ENCODE measurements at regions not wholly inside any gene's neighbourhood (a gene's known extent, or its start where the extent isn't known, plus 50 kb on each side); places are given as distances from the start of the nearest gene placed in this dataset.

DNA sequence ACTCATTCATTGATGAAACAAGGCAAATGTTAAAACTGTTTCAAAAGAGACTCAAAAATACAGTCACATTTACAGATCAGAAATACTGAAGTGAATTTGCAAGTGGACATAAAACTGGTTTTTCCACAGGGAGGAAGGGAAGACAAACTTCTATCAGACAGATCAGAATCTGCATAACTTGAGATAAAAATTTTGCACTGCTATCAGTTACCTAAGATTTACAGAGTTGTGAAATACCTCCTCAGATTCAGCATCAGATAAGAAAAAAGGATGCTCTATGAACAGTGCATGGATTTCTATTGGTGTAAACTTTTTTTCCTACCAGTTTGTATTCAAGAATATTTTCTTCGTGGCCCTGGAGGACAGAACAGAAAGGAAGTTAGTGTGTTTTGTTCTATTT, 575.4 kb downstream of the RWDD3 start:
- Histone ChIP-seq H3K27ac (ENCODE audit: poor library complexity, severe bottlenecking) (no peak overlapping the region), H3K4me1 (ENCODE audit: insufficient read depth, poor library complexity, severe bottlenecking) (no peaks in the 10 kb centered on the region), H3K4me3 (ENCODE audit: severe bottlenecking) (no peak overlapping the region), H3K9me3 (ENCODE audit: severe bottlenecking) (no peaks in the 10 kb centered on the region), H3K27me3 (ENCODE audit: insufficient read depth, poor library complexity, severe bottlenecking) (no peaks in the 10 kb centered on the region), H3K36me3 (ENCODE audit: low read depth) (no peaks in the 10 kb centered on the region)
- ATAC-seq (ENCODE audit: low read depth) (no peak), DNase-seq (ENCODE audit: low spot score) (no peak)
- TF ChIP-seq, protein P1, sequence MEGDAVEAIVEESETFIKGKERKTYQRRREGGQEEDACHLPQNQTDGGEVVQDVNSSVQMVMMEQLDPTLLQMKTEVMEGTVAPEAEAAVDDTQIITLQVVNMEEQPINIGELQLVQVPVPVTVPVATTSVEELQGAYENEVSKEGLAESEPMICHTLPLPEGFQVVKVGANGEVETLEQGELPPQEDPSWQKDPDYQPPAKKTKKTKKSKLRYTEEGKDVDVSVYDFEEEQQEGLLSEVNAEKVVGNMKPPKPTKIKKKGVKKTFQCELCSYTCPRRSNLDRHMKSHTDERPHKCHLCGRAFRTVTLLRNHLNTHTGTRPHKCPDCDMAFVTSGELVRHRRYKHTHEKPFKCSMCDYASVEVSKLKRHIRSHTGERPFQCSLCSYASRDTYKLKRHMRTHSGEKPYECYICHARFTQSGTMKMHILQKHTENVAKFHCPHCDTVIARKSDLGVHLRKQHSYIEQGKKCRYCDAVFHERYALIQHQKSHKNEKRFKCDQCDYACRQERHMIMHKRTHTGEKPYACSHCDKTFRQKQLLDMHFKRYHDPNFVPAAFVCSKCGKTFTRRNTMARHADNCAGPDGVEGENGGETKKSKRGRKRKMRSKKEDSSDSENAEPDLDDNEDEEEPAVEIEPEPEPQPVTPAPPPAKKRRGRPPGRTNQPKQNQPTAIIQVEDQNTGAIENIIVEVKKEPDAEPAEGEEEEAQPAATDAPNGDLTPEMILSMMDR (IDR thresholded peaks at IDR 0.05; ENCODE audit: poor library complexity, severe bottlenecking), result no peak

GRCh38 chr1:95815511-95815910, 581.5 kb downstream of the RWDD3 start:
- DNase-seq (ENCODE audit: low spot score), result no peak
- TF ChIP-seq, protein P1 (IDR thresholded peaks at IDR 0.05; ENCODE audit: poor library complexity, severe bottlenecking), result no peak

GRCh38 chr1:95829556-95829955, 595.5 kb downstream of the RWDD3 start:
- ATAC-seq (ENCODE audit: low read depth) (no peak), DNase-seq (ENCODE audit: low spot score) (no peak)
- Histone ChIP-seq H3K4me3 (ENCODE audit: severe bottlenecking) (no peak overlapping the region), H3K27me3 (ENCODE audit: insufficient read depth, poor library complexity, severe bottlenecking) (no peaks in the 10 kb centered on the region), H3K4me1 (ENCODE audit: insufficient read depth, poor library complexity, severe bottlenecking) (no peaks in the 10 kb centered on the region), H3K27ac (ENCODE audit: poor library complexity, severe bottlenecking) (no peak overlapping the region), H3K9me3 (ENCODE audit: severe bottlenecking) (no peaks in the 10 kb centered on the region), H3K36me3 (ENCODE audit: low read depth) (no peaks in the 10 kb centered on the region)
- TF ChIP-seq, protein P1 (IDR thresholded peaks at IDR 0.05; ENCODE audit: poor library complexity, severe bottlenecking), result no peak

More at GRCh38 chr1:95815511-95815910, 581.5 kb downstream of the RWDD3 start:
- Histone ChIP-seq H3K27ac (ENCODE audit: poor library complexity, severe bottlenecking) (no peak overlapping the region), H3K9me3 (ENCODE audit: severe bottlenecking) (no peaks in the 10 kb centered on the region), H3K27me3 (ENCODE audit: insufficient read depth, poor library complexity, severe bottlenecking) (no peaks in the 10 kb centered on the region), H3K4me3 (ENCODE audit: severe bottlenecking) (no peak overlapping the region), H3K4me1 (ENCODE audit: insufficient read depth, poor library complexity, severe bottlenecking) (no peaks in the 10 kb centered on the region), H3K36me3 (ENCODE audit: low read depth) (no peaks in the 10 kb centered on the region)
- ATAC-seq (ENCODE audit: low read depth), result no peak

- ATAC-seq (ENCODE audit: low read depth), result no peak
- H3K36me3 ChIP-seq (ENCODE audit: low read depth), result no peaks in the 10 kb centered on the region
- TF ChIP-seq, protein P1 (IDR thresholded peaks at IDR 0.05; ENCODE audit: poor library complexity, severe bottlenecking), result no peak
- H3K4me1 ChIP-seq (ENCODE audit: insufficient read depth, poor library complexity, severe bottlenecking), result no peaks in the 10 kb centered on the region
- H3K4me3 ChIP-seq (ENCODE audit: severe bottlenecking), result no peak overlapping the region
- DNase-seq (ENCODE audit: low spot score), result no peak
- H3K27ac ChIP-seq (ENCODE audit: poor library complexity, severe bottlenecking), result no peak overlapping the region
- H3K9me3 ChIP-seq (ENCODE audit: severe bottlenecking), result peaks cover 7% of the 10 kb centered on the region
- no peaks in the 10 kb centered on the region for H3K27me3 ChIP-seq (ENCODE audit: insufficient read depth, poor library complexity, severe bottlenecking)
Observed at GRCh38 chr1:95832370-95832769, 598.4 kb downstream of the RWDD3 start.

DNA sequence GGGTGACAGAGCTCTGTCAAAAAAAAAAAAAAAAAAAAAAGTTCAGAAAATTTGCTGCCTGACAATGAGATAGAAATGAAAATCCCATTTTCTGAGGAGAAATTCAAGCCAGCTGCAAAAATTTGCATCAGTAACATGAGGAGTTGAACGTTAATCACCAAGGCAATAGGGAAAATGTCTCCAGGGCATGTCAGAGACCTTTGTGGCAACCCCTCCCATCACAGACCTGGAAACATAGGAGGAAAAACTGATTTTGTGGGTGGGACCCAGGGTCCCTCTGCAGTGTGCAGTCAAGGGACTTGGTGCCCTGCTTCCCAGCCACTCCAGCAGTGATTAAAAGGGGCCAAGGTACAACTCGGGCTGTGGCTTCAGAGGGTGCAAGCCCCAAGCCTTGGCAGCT, 615.4 kb downstream of the RWDD3 start:
- Histone ChIP-seq H3K9me3 (ENCODE audit: severe bottlenecking) (no peaks in the 10 kb centered on the region), H3K27ac (ENCODE audit: poor library complexity, severe bottlenecking) (no peak overlapping the region), H3K36me3 (ENCODE audit: low read depth) (no peaks in the 10 kb centered on the region), H3K4me3 (ENCODE audit: severe bottlenecking) (no peak overlapping the region), H3K4me1 (ENCODE audit: insufficient read depth, poor library complexity, severe bottlenecking) (no peaks in the 10 kb centered on the region), H3K27me3 (ENCODE audit: insufficient read depth, poor library complexity, severe bottlenecking) (peaks cover 4% of the 10 kb centered on the region)
- TF ChIP-seq, protein P1 (IDR thresholded peaks at IDR 0.05; ENCODE audit: poor library complexity, severe bottlenecking), result no peak
- DNase-seq (ENCODE audit: low spot score) (no peak), ATAC-seq (ENCODE audit: low read depth) (no peak)
